ENCODE measurements at regions not wholly inside any gene's neighbourhood (a gene's known extent, or its start where the extent isn't known, plus 50 kb on each side); places are given as distances from the start of the nearest gene placed in this dataset.

- no peak for TF ChIP-seq CTCF (IDR thresholded peaks at IDR 0.05)
- TF ChIP-seq EP300 (IDR thresholded peaks at IDR 0.05), result no peak
Measured at GRCh38 chr16:16907089-16907488, 528.1 kb downstream of the NPIPA7 start.
